ENCODE measurements at regions not wholly inside any gene's neighbourhood (a gene's known extent, or its start where the extent isn't known, plus 50 kb on each side); places are given as distances from the start of the nearest gene placed in this dataset.

DNA sequence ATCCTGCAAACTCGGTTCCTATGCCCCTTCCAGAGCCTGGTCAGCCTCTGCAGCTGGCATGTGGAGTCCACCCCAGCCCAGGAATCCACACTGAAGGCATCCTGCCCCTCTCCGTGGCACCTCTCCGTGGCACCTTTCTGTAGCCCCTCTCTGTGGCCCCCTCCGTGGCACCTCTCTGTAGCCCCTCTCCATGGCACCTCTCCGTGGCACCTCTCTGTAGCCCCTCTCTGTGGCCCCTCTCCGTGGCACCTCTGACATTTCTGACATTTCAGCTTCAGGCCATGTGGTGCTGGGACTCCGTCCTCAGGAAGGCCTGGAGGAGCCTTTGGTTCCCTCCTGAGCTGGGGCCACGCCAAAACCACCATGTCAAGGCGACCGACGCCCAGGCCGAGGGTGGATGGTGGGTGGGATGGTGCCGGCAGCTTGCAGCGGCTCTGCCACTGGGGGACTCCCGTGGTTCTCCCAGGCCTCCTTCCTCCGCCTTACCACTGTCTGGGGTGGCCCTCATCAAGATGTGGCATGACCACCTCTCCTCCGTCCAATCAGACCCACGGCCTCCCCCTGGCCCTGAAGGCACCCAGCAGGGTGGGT lies 1518.5 kb downstream of the BRD1 start:
- TF ChIP-seq POLR2A (IDR thresholded peaks at IDR 0.05; ENCODE audit: low read depth, low read length) (no peak), POU2F2 (IDR thresholded peaks at IDR 0.05; ENCODE audit: low read depth, low read length) (no peak), POLR2AphosphoS5 (IDR thresholded peaks at IDR 0.05; ENCODE audit: low read depth, low read length) (no peak), SPI1 (IDR thresholded peaks at IDR 0.05; ENCODE audit: low read depth, low read length) (no peak), PAX5 (IDR thresholded peaks at IDR 0.05; ENCODE audit: insufficient read depth, low read length, severe bottlenecking) (no peak), TAF1 (IDR thresholded peaks at IDR 0.05; ENCODE audit: low read depth, low read length) (no peak)

Data from GM12891 (cell line).